HepG2 (cell line): ENCODE measurements at regions not wholly inside any gene's neighbourhood (a gene's known extent, or its start where the extent isn't known, plus 50 kb on each side); places are given as distances from the start of the nearest gene placed in this dataset.

Source experiments
- ATAC-seq: fragments of 200-7000 bp; cut with Tn5 transposase; 3 replicates; pipeline ENCODE4 v1.9.1; 2020; ENCODE audit warnings: mild to moderate bottlenecking, moderate library complexity
- BruUV-seq: library from RNA; stranded (reverse); fragments of 400-500 nt; replicated peaks from 2 replicates; lab custom pipeline; 2021; lab: Mats Ljungman, UMichigan
- CTCF ChIA-PET: fragments of 300-600 bp; formaldehyde crosslinking; extraction: SDS; loops from one replicate; lab custom pipeline; 2021; ENCODE audit warnings: low total read pairs, inconsistent platforms, low intra/inter-chr PET ratio; lab: Yijun Ruan, JAX
- POLR2A ChIA-PET: fragments of 350-600 bp; sonication (Branson Sonifier 250); formaldehyde crosslinking; loops from one replicate; lab custom pipeline; 2020; ENCODE audit warnings: antibody characterized with exemption, inconsistent platforms; lab: Yijun Ruan, JAX
- DNase-seq: peaks from one replicate; pipeline ENCODE4 v3.0.0-alpha.2; 2015; ENCODE audit warnings: low spot score
- FAIRE-seq: peaks from 3 replicates; lab custom pipeline; 2011; peaks lifted over from hg19 to GRCh38; lab: Jason Lieb, UNC
- H2AFZ ChIP-seq: one replicate; pipeline ENCODE4 v1.6.1; 2011; ENCODE audit warnings: low read length, inconsistent platforms
- H3K27ac ChIP-seq: fragments of 300-600 bp; 3 replicates; pipeline ENCODE4 v1.8.0; 2011; ENCODE audit warnings: mixed run types, mild to moderate bottlenecking, mixed read lengths, low read length, inconsistent platforms; ENCODE audit not compliant: insufficient read depth; ENCODE audit errors: extremely low read length
- H3K27me3 ChIP-seq, 2 experiments: fragments of 200-600 bp in 1 of 2; 2 replicates in 1 of 2; 3 replicates in 1 of 2; pipeline versions ENCODE4 v1.6.0 to v1.8.0; 2011; ENCODE audit warnings: low read length in 2 of 2, mild to moderate bottlenecking in 2 of 2, moderate library complexity in 2 of 2, inconsistent platforms in 1 of 2; ENCODE audit not compliant: insufficient read depth in 2 of 2, control insufficient read depth in 1 of 2
- H3K36me3 ChIP-seq, 2 experiments: fragments of 200-600 bp in 1 of 2; replicated peaks in 1 of 2; 2 replicates in 1 of 2; 3 replicates in 1 of 2; pipeline versions ENCODE4 v1.5.1 to v1.8.0; 2011; ENCODE audit warnings: low read length in 2 of 2, inconsistent platforms in 1 of 2; ENCODE audit not compliant: insufficient read depth in 2 of 2, control insufficient read depth in 1 of 2
- H3K4me1 ChIP-seq: 2 replicates; pipeline ENCODE4 v1.5.1; 2012; ENCODE audit warnings: low read length, inconsistent platforms; ENCODE audit not compliant: insufficient read depth
- H3K4me2 ChIP-seq: 2 replicates; pipeline ENCODE4 v1.6.0; 2011; ENCODE audit warnings: low read depth, low read length, inconsistent platforms
- H3K4me3 ChIP-seq, 3 experiments: fragments of 200-600 bp in 1 of 3; sonication (generic), shearing (Covaris generic) in 1 of 3; replicated peaks in 1 of 3; 2 replicates each; pipeline ENCODE4 v1.5.1; 2011 to 2016; ENCODE audit warnings: low read length in 3 of 3, inconsistent platforms in 2 of 3, low read depth in 2 of 3, mild to moderate bottlenecking in 2 of 3, control low read depth in 1 of 3, mixed read lengths in 1 of 3; ENCODE audit not compliant: insufficient read depth in 1 of 3
- H3K79me2 ChIP-seq: one replicate; pipeline ENCODE4 v1.6.1; 2011; ENCODE audit warnings: low read length, inconsistent platforms; ENCODE audit not compliant: insufficient read depth
- H3K9ac ChIP-seq: 2 replicates; pipeline ENCODE4 v1.6.0; 2011; ENCODE audit warnings: mild to moderate bottlenecking, low read depth, low read length, inconsistent platforms; ENCODE audit not compliant: insufficient read depth
- H3K9me3 ChIP-seq: 2 replicates; pipeline ENCODE4 v1.5.1; 2012; ENCODE audit warnings: mild to moderate bottlenecking, low read length
- H4K20me1 ChIP-seq: 2 replicates; pipeline ENCODE4 v1.6.0; 2011; ENCODE audit warnings: inconsistent platforms, mild to moderate bottlenecking, low read length, moderate library complexity; ENCODE audit not compliant: insufficient read depth
- KLF16 ChIP-seq, 2 experiments: sonication (generic) in 1 of 2; formaldehyde crosslinking in 1 of 2; IDR thresholded peaks; 2 replicates each; pipeline versions ENCODE4 v1.6.1 to v1.8.0; 2016 to 2023; ENCODE audit warnings: missing genetic modification reagents in 2 of 2, missing compliant biosample characterization in 1 of 2
- KMT2A ChIP-seq: sonication (generic); formaldehyde crosslinking; IDR thresholded peaks from 2 replicates; pipeline ENCODE4 v1.4.0; 2020; ENCODE audit warnings: missing genetic modification reagents
- RBAK ChIP-seq: sonication (generic); formaldehyde crosslinking; IDR thresholded peaks from 2 replicates; pipeline ENCODE4 v1.5.1; 2020; ENCODE audit warnings: mild to moderate bottlenecking, missing genetic modification reagents
- SCMH1 ChIP-seq: sonication (generic); formaldehyde crosslinking; IDR thresholded peaks from 2 replicates; pipeline ENCODE4 v1.9.0; 2021; ENCODE audit warnings: missing genetic modification reagents, mild to moderate bottlenecking, borderline replicate concordance
- U2AF2 ChIP-seq: fragments of 200-400 bp; formaldehyde crosslinking; IDR thresholded peaks from 2 replicates; pipeline ENCODE4 v1.6.1; 2017; ENCODE audit warnings: low read depth, mild to moderate bottlenecking, low read length
- XRCC5 ChIP-seq: fragments of 200-400 bp; formaldehyde crosslinking; optimal IDR thresholded peaks from 2 replicates; pipeline ENCODE3; 2017; ENCODE audit warnings: mild to moderate bottlenecking, low read length
- ZMYM3 ChIP-seq: sonication (generic); formaldehyde crosslinking; IDR thresholded peaks from 2 replicates; pipeline ENCODE4 v1.5.1; 2020; ENCODE audit warnings: mild to moderate bottlenecking, missing genetic modification reagents
- ZNF138 ChIP-seq: sonication (generic); formaldehyde crosslinking; IDR thresholded peaks from 2 replicates; pipeline ENCODE4 v1.5.0; 2020; ENCODE audit warnings: mild to moderate bottlenecking, low read depth, missing genetic modification reagents
- ZNF24 ChIP-seq: fragments of 450-650 bp; IDR thresholded peaks from 2 replicates; pipeline ENCODE4 v1.6.1; 2017; ENCODE audit warnings: antibody characterized with exemption, mild to moderate bottlenecking
- ZNF615 ChIP-seq: sonication (generic); formaldehyde crosslinking; IDR thresholded peaks from 2 replicates; pipeline ENCODE4 v1.5.0; 2020; ENCODE audit warnings: mild to moderate bottlenecking, missing genetic modification reagents, borderline replicate concordance
- ZNF646 ChIP-seq: sonication (generic); formaldehyde crosslinking; IDR thresholded peaks from 2 replicates; pipeline ENCODE4 v1.9.0; 2021; ENCODE audit warnings: mild to moderate bottlenecking, missing genetic modification reagents
- ZNF660 ChIP-seq: sonication (generic); formaldehyde crosslinking; IDR thresholded peaks from 2 replicates; pipeline ENCODE4 v1.5.1; 2020; ENCODE audit warnings: mild to moderate bottlenecking, low read depth, missing genetic modification reagents, borderline replicate concordance
- ZNF850 ChIP-seq: sonication (generic); formaldehyde crosslinking; conservative IDR thresholded peaks from 2 replicates; pipeline ENCODE4 v1.9.0; 2021; ENCODE audit warnings: mild to moderate bottlenecking, missing genetic modification reagents
- ZSCAN31 ChIP-seq: sonication (generic); formaldehyde crosslinking; IDR thresholded peaks from 2 replicates; pipeline ENCODE4 v1.5.0; 2020; ENCODE audit warnings: low read depth, mild to moderate bottlenecking, missing genetic modification reagents
- ZSCAN9 ChIP-seq: IDR thresholded peaks from 2 replicates; pipeline ENCODE4 v1.6.1; 2016; ENCODE audit warnings: borderline replicate concordance
- WGBS: methylation state at CpG from one replicate; pipeline ENCODE4 v1.1.6; 2017; ENCODE audit warnings: low lambda C conversion rate; 5-methylcytosine and 5-hydroxymethylcytosine counted together
- in situ Hi-C: cut with HindIII; loops from 2 replicates; pipeline ENCODE4 v1.10.0; 2017; ENCODE audit warnings: low pct_unique_long_range_greater_than_20kb; ENCODE audit not compliant: extremely low pct_ligation_motif_present
- intact Hi-C: fragments of 100-400 bp; cut with micrococcal nuclease; formaldehyde crosslinking; loops from one replicate; pipeline ENCODE4 v1.10.0; 2022; ENCODE audit not compliant: unreplicated experiment
- TF ChIP-seq, protein P1 (sequence below): sonication (generic); formaldehyde crosslinking; IDR thresholded peaks from 2 replicates; pipeline ENCODE4 v1.8.1; 2022; ENCODE audit warnings: low read depth, mild to moderate bottlenecking, missing genetic modification reagents

- Histone ChIP-seq H3K9me3 (peaks cover 29% of the 10 kb centered on the region), H4K20me1 (no peaks in the 10 kb centered on the region), H3K36me3 (no peaks in the 10 kb centered on the region), H3K4me3 (no peak overlapping the region), H3K27me3 (no peaks in the 10 kb centered on the region), H2AFZ (no peak overlapping the region), H3K4me1 (no peaks in the 10 kb centered on the region), H3K4me2 (no peak overlapping the region), H3K27ac (no peak overlapping the region), H3K9ac (no peak overlapping the region), H3K79me2 (no peaks in the 10 kb centered on the region)
- intact Hi-C loops (no loop called here), in situ Hi-C loops (no loop called here)
- FAIRE-seq = no peak
- TF ChIP-seq XRCC5 (no peak), KLF16 (CRISPR knock-in tag; IDR thresholded peaks at IDR 0.05) (no peak), RBAK (CRISPR knock-in tag) (no peak), ZNF138 (CRISPR knock-in tag) (no peak), SCMH1 (no peak), ZNF850 (CRISPR knock-in tag) (no peak), ZSCAN31 (CRISPR knock-in tag) (no peak), ZNF660 (CRISPR knock-in tag) (no peak), ZMYM3 (no peak), ZSCAN9 (no peak), ZNF615 (CRISPR knock-in tag) (no peak), U2AF2 (no peak), KMT2A (CRISPR knock-in tag) (no peak), ZNF646 (CRISPR knock-in tag) (no peak), ZNF24 (no peak)
- TF ChIP-seq, protein P1, sequence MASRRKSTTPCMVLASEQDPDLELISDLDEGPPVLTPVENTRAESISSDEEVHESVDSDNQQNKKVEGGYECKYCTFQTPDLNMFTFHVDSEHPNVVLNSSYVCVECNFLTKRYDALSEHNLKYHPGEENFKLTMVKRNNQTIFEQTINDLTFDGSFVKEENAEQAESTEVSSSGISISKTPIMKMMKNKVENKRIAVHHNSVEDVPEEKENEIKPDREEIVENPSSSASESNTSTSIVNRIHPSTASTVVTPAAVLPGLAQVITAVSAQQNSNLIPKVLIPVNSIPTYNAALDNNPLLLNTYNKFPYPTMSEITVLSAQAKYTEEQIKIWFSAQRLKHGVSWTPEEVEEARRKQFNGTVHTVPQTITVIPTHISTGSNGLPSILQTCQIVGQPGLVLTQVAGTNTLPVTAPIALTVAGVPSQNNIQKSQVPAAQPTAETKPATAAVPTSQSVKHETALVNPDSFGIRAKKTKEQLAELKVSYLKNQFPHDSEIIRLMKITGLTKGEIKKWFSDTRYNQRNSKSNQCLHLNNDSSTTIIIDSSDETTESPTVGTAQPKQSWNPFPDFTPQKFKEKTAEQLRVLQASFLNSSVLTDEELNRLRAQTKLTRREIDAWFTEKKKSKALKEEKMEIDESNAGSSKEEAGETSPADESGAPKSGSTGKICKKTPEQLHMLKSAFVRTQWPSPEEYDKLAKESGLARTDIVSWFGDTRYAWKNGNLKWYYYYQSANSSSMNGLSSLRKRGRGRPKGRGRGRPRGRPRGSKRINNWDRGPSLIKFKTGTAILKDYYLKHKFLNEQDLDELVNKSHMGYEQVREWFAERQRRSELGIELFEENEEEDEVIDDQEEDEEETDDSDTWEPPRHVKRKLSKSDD (CRISPR knock-in tag) = no peak
- 18% methylated on average over 5 of the region's 5 CpGs for WGBS
- no peak for ATAC-seq
- BruUV-seq = no TSS peak
- no peak for DNase-seq
- POLR2A ChIA-PET = no interaction called here
- CTCF ChIA-PET = no interaction called here
These were observed 1245.1 kb upstream of the LRRTM1 start for GRCh38 chr2:81549646-81550045.
